Vagina (tissue), 2 donors: ENCODE measurements at regions not wholly inside any gene's neighbourhood (a gene's known extent, or its start where the extent isn't known, plus 50 kb on each side); places are given as distances from the start of the nearest gene placed in this dataset.

ENCODE experiments used
- POLR2A ChIP-seq, 2 donors: fragments of 450-650 bp; IDR thresholded peaks; one replicate each; pipeline ENCODE4 v1.6.1; 2017; ENCODE audit warnings: antibody characterized with exemption in 2 of 2, mild to moderate bottlenecking in 2 of 2, moderate library complexity in 2 of 2
- POLR2AphosphoS5 ChIP-seq, 2 donors: sonication (generic); formaldehyde crosslinking; IDR thresholded peaks; one replicate each; pipeline ENCODE4 v1.9.0; 2017; ENCODE audit warnings: antibody characterized with exemption in 2 of 2, mild to moderate bottlenecking in 2 of 2, low read depth in 1 of 2; ENCODE audit not compliant: insufficient read depth in 1 of 2
- TF ChIP-seq, protein P1 (sequence below), 3 experiments: fragments of 450-650 bp in 2 of 3; fragments of 200-600 bp in 1 of 3; sonication (generic) in 1 of 3; IDR thresholded peaks; one replicate each; pipeline ENCODE4 v1.5.1; 2017 to 2019; ENCODE audit warnings: antibody characterized with exemption in 3 of 3, mild to moderate bottlenecking in 2 of 3, moderate library complexity in 2 of 3

DNA sequence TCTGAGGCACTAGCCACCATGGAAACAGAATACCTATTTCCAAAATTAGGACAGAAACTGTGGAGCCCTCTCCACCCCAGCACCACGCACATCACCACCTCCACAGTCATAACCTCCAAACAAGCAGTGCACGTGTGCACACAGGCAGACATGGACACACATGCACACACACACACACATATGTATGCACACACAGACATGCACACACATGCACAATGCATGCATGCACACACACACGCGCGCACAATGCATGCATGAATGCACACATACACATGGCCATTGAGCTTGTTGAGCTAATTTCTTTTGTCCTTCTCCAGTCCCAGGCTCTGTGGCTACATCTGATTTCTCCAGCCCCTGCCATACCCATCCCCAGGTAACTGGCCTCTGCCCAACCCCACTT lies 161.6 kb upstream of the EPB41L3 start:
- TF ChIP-seq POLR2AphosphoS5 (IDR thresholded peaks at IDR 0.05; ENCODE audit: insufficient read depth in 1 of 2, low read depth in 1 of 2) (no peak), POLR2A (IDR thresholded peaks at IDR 0.05) (no peak)
- TF ChIP-seq, protein P1, sequence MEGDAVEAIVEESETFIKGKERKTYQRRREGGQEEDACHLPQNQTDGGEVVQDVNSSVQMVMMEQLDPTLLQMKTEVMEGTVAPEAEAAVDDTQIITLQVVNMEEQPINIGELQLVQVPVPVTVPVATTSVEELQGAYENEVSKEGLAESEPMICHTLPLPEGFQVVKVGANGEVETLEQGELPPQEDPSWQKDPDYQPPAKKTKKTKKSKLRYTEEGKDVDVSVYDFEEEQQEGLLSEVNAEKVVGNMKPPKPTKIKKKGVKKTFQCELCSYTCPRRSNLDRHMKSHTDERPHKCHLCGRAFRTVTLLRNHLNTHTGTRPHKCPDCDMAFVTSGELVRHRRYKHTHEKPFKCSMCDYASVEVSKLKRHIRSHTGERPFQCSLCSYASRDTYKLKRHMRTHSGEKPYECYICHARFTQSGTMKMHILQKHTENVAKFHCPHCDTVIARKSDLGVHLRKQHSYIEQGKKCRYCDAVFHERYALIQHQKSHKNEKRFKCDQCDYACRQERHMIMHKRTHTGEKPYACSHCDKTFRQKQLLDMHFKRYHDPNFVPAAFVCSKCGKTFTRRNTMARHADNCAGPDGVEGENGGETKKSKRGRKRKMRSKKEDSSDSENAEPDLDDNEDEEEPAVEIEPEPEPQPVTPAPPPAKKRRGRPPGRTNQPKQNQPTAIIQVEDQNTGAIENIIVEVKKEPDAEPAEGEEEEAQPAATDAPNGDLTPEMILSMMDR (IDR thresholded peaks at IDR 0.05) = no peak
